ENCODE measurements at regions not wholly inside any gene's neighbourhood (a gene's known extent, or its start where the extent isn't known, plus 50 kb on each side); places are given as distances from the start of the nearest gene placed in this dataset.
A peak's percentile ranks its signal among the peaks of the same experiment; 100 is the strongest.
"Not testable (repeated sequence)": the region's sequence is repeated elsewhere in the genome, so short reads cannot be mapped to it uniquely, and the experiment has no call there.

DNA sequence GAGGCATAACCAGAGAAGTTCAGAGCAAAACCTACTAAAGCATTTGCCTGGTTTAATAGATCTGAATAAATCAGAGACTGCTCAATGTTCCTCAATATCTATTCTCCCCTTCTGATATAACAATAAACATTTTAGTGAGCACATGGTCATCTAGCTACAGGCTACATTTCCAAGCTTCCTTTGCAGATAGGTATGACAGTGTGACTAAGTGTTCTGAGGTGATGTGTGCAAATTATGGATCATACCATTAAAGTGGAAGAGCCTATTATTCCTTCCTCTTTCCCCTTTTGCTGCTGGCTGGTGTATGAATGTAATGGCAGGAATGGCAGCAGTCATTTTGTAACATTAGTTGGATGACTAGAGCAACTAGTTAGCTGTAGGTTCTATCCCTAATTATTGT is 285.8 kb upstream of the RASA1 start:
- DNase-seq: no peak

DNA sequence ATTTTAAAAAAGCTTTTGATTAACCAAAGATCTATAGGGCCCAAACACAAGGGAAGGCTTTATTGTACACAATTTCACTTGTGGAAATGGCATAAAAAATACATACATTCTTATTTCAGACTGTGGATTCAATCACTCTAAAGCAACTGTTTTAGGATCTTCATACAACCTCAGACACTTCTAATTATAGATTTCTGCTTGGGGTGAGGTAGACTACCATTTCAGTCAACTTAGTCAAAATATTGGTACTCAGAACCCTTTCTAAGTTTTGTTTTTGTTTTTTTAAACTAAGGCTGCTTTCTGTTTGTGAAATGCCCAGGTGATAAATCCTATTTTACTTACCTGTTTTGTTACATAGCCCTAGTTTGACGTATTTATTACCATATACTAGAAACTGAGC is 284.5 kb upstream of the RASA1 start:
- no peak for DNase-seq

DNA sequence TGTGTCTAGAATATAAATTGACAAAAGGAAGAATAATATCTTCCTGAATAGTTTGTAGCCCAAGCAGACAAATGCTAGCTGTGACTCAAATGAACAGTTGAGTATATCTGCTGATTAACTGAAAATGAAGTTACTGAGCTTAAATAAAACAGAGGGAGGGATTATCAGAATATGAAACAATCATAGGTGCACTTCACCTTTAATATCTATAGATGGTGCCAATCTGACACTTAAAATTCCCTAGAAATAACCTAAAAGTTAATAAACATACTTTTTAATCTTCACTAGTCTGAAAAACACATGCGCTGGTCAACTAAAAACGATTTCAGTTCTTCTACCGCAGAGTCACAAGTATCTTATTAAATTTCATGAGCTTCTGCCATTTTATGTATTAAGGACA is 280.8 kb upstream of the RASA1 start:
- DNase-seq: no peak

DNA sequence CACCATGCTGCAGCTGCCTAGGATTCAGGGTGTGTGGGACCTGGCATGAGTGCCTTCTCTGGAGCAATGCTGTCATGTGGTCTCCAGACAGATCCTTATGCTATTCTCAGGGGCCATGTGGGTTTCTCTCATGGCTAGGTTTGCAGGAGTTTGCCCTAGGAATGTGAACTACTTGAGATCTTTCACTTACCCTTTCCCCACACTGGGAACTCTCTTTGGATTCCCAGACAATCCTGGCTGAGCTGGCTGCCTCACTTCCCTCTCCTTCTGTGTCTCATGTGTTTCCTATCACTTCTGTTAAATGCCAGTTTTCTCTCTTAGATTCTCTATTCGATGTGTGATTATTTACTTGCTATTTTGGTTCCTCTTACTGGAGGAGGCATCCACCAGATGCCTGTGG is 270.2 kb upstream of the RASA1 start:
- no peak for DNase-seq

DNA sequence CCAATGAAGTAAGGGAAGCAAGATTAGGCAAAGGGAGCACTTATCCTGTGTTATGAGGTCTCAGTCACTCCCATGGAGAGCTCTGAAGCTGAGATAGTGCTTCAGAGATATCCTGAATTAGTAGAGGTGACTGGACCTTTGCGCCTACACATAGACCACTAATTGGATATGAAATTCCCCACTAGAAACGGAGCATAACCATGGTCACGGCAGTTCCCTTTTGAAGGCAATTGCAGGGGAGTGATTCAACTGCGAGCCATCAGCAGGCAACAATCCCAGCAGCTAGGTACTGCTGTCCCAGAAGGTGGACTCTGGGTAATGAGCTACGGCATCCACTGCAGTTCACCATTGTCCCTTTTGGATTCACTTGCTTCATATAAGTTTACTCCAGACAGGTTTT is 267.7 kb upstream of the RASA1 start:
- DNase-seq: no peak

DNA sequence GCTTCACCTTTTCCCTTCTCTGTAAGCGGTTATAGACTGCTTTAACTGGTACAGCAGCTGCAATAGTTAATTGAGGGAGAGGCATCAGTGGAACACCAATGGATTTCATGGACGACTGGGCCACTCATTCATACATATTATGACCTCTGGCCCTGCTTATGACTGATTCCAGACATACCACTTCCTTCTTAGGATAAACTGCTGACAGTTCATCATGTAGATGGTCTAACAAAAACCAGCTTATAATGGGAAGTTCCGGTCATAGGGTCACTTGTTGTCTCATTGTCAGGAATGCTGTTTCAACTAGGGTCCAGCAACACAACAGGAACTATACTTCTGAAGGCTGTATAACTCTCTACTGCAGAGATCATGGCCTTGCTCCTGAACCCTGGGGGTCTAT is 265.2 kb upstream of the RASA1 start:
- DNase-seq: no peak

DNA sequence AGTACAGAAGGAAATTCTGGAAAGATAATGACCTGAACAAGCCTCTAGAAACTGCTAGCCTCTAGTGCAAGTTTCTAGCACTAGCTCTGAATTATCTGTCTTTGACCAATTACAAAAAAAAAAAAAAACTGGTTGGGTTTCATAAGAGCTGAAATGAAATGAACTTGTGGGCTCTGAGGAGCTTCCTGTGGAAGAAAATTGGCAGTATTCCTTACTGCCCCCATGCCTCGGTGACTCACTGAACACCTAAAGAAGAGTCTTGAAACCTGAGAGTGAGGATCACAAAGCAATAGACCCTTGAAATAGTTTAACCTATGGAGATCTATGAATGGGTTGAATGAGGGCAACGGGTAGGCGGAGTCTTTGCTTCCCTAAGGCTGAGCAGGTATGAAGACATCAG is 263.6 kb upstream of the RASA1 start:
- DNase-seq: no peak

DNA sequence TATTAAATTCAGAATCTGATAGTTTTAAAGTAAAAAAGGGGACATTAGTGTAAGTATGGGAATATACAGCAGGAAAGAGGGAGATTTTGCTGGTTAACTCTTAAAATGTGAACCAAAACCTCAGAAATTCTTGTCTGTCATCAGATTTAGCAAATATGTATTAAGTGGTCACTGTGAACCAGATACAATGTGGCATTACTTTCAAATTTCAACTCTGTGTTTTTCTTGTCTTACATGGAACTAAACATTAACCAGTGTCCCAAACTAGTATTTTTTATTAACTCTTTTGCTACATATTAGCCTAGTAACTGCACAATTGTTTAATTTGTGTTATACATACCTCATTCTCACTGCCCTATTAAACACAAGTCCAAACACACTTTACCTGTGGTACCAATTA is 259.9 kb upstream of the RASA1 start:
- no peak for DNase-seq

DNA sequence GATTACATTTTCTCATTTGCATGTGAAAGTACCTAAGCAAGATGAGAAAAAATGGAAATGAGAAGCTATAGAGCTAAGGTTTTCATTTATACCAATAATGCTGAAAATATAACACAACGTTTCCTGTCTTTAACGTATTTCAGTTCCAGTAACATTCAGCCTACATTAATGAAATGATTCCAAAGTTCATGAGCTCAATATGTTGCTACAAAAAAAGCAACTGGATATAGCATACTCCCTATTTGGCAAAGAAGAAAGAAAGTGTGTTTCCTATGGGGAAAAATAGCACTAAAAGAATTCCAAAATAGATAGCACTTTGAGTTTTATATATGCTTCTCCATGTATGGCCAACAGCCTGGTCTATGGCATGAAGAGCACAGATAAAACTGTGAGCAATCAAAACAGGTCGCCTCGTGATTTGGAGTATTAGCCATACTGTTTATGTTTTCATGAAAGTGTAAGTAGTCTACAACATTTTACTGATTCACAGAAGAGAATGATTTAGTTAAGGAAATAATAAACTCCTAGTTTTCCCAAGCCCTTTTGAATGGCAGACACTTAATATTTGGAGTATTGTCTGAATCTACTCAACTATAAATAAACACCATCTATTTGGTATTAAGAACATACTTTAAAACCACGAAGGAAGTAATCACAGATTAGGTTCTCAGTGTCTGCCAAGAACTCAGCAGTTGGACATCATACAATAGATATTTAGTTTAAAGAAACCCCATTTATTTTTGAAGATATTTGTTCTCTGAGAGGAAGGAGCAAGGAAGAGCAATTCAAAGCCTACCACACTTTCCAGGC is 258.7 kb upstream of the RASA1 start:
- DNase-seq: no peak

DNA sequence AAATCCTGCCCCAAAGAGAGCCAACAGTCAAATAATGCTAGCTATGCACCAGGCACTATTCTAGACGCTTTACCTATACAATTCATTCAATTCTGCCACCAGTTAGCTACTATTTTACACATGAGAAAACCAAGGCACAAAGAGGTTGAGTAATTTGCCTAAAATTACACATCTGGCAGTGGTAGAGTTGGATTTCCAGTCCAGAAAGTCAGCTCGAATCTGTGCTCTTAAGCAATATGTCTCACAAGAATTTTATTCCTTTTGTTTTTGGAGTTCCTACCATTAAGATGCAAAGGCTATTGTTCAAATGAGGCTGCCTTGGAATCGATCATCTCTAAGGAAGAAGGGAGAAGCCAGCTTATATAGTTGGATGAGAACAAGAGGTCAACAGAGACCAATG is 256.9 kb upstream of the RASA1 start:
- DNase-seq: no peak

DNA sequence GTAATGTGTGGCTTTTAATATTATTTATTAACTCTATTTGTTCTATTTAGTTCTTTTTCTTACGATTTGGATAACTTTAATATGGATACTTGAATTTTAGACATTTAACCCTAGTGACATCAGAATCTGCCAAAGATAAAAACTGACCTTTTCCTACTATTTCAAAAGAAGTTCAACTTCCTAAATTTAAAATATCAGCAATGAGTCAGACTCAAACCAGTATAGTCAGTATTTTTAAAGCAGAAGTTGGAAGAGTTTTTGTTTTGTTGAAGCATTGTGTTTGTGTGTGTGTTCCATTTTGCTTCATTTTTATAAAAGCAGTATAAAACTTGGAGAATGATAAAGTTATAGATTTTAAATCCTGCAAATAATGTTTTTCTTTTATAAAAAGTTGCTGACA is 251.8 kb upstream of the RASA1 start:
- no peak for DNase-seq

DNA sequence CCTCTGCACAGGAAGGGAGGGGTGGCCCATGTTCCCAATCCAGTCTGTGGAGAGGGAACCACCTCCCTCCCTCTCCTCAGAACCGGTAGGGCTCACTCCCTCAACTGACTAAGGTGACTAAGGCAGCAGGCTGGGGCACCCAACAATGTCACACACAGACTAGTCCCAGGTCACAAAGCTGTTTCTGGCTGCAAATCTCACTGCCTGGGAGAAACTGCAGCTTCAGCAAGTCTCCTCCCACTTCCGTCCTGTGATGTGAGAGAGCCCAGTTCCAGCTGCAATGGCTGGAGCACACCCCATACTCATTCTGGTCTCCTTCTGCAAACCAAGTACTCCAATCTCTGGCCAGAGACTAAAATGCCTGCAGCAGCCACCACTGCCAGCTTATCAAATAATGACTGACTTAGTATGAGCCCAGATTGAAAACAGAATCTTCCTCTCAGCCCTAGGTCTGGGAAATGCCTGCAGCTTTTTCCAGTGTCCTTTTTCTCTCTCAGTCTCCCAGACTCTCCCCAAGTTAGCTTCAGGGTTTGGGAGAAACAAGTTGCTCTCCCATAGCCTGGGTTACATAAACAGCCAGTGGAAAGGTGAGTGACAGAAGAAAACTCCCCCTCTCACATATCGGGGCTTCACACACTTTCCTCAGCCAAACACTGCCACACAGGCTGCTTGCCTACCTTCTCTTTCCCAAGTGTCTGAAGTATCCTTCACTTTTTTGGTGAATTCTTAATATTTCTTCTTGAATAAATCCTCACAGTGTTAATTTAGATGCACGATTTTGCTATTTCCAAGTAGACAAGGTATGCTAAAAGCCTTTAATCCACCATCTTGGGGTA is 247.4 kb upstream of the RASA1 start:
- DNase-seq: peak; percentile 51

DNA sequence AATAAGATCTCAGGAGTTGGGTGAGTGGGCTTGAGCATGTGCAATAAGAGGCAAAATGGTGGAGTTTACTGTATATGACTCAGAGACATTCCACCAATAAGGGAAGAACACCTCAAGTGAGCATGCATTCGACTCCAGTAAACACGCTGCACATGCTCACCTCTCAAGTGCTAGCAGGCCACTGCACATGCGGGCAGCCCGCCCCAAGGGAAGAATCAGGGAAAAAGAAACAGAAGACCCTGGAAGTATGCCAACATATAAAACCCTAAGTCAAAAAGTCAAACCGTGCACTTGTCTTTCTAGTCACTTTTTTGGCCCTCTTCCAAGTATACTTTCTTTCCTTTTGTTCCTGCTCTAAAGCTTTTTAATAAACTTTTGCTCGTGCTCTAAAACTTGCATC is 245.3 kb upstream of the RASA1 start:
- no peak for DNase-seq

DNA sequence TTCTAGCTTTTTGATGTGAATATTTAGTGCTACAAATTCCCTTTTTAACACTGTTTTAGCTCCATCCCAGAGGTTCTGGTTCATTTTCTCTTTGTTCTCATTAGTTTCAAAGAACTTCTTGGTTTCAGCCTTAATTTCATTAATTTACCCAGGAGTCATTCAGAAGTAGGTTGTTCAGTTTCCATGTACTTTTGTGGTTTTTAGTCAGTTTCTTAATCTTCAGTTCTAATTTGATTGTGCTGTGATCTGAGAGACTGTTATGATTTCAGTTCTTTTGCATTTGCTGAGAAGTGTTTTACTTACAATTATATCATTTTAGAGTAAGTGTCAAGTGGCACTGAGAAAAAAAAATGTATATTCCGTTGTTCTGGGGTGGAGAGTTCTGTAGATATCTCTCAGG is 240.1 kb upstream of the RASA1 start:
- DNase-seq: no peak

DNA sequence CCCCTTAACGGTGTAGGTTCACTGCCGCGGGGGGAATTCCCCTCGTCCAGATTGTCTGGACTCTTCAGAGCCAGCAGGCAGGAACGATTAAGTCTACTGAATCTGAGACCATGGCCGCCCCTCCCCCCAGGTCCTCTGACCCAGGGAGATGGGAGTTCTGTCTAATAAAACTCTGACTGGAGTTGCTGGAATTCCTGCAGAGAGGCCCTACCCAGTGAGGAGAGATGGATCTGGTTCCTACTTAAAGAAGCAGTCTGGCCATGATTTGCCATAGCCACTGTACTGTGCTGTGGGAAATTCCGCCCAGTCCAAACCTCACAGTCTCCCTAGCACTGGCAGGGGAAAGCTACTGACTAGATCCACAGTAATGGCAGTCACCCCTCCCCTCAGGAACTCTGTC is 237.7 kb upstream of the RASA1 start:
- no peak for DNase-seq

DNA sequence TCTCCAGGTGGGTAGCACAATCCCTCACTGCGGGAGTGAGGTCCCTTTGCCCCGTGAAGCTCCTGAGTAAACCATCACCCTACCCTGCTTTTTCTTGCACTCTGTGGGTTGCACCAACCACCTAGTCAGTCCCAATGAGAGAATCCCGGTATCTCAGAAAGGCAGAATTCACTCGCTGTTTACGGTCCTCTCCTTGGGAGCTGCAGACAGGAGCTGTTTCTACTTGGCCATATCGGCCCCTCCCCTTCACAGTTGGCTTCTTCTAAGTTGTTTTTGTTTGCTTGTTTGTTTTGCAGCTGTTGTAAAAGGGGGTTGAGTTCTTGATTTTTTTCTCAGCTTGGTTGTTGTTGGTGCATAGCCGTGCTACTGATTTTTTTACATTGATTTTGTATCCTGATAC is 237.0 kb upstream of the RASA1 start:
- DNase-seq: no peak

DNA sequence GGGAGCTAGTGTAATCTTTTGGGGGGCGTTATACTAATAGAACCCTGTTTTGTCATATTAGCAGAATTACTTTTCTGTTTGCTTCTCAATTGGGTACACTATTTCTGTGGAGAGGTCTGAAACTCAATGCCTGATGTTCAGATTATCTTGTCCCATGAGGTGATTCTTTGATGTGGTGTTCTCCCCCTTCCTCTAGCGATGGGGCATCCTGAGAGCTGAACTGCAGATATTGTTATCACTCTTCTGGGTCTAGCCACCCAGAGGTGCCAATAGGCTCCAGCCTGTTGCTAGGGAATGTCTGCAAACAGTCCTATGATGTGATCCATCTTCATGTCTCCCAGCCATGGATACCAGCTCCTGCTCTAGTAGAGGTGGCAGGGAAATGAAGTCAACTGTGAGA is 233.1 kb upstream of the RASA1 start:
- DNase-seq: peak; percentile 12

DNA sequence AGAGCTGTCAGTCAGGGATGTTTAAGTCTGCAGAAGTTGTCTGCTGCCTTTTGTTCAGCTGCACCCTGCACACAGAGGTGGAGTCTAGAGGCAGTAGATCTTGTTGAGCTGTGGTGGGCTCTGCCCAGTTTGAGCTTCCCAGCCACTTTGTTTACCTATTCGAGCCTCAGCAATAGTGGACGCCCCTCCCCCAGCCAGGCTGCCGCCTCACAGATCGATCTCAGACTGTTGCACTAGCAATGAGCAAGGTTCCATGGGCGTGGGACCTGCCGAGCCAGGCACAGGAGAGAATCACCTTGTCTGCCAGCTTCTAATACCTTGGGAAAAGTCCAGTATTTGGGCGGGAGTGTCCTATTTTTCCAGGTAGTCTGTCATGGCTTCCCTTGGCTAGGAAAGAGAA is 225.1 kb upstream of the RASA1 start:
- no peak for DNase-seq

DNA sequence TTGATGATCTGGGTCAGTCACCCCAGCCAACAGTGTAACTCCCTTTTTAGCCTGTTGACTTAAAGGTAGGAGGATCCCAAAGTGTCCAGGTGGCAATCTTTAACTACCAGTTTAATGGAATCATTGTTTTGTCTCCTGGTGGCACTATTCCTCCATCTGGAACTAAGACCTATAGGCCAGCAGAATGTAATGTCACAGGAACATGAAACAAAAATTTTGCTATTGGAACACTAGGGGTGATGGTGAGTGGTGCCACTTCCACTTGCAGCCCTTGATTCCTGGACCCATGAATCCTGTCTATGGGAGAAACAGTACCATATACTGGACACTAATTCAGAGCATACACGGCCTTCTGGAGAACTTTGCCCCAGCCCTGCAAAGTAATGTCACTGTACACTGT is 219.5 kb upstream of the RASA1 start:
- no peak for DNase-seq

DNA sequence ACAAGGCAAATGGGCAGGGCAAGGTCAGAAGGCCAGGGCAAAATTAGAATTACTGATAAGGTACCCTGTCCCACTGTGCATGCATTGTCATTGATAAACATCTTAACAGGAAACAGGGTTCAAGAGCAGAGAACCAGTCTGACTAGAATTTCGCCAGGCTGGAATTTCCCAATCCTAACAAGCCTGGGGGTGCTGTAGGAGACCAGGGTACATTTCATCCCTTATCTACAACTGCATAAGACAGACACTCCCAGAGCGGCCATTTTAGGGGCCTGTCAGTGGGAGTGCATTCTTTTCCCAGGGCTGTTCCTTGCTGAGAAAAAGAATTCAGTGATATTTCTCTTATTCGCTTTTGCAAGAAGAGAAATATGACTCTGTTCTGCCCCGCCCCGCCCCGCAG is 218.7 kb upstream of the RASA1 start:
- DNase-seq: not testable (repeated sequence)

DNA sequence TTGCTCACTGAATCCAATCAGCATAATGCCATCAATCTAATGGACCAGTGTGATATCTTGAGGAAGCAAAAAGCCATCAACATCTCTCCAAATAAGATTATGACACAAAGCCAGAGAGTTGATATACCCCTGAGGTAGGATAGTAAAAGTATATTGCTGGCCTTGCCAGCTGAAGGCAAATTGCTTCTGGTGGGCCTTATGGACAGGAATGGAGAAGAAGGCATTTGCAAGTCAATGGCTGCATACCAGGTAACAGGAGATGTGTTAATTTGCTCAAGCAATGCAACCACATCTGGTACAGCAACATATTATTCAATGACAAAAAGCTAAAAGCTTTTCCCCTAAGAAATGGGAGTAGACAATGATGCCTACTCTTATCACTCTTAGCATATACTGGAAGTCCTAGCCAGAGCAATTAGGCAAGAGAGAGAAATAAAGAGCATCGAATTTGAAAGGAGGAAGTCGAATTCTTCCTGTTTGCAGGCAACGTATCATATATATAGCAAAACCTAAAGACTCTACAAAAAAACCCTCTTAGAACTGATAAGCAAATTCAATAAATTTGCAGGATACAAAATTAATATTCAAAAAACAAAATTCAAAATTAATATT is 216.1 kb upstream of the RASA1 start:
- no peak for DNase-seq

DNA sequence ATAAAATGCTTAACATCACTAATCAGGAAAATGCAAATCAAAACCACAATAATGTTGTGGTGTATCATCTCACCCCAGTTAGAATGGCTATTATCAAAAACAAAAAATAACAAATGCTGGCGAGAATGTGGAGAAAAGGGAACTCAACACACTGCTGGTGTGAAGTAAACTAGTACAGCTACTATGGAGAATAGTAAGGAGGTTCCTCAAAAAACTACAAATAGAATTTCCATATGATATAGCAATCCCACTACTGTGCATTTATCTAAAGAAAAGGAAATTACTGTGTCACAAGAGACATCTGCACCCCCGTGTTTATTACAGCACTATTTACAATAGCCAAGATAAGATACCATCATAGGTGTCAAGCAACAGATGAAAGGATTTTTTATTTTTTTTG is 214.5 kb upstream of the RASA1 start:
- DNase-seq: no peak

DNA sequence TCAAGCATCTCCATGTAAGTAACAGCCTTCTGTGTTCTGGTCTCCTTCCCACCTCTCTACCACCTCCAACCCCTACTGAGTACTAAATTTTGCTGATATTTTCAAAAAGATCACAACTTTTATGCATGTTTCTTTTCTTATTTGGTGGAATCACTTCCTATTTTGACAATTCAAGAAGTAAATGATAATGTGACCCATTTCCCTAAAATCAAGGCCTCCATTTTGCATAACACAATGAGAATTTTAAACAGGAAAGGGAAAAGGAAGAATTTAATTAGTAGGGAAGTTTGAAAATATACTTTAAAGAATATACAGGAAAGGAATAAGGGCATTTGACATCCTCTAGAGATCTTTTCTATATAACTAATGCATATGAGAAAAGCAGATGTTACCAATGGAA is 212.9 kb upstream of the RASA1 start:
- DNase-seq: no peak

DNA sequence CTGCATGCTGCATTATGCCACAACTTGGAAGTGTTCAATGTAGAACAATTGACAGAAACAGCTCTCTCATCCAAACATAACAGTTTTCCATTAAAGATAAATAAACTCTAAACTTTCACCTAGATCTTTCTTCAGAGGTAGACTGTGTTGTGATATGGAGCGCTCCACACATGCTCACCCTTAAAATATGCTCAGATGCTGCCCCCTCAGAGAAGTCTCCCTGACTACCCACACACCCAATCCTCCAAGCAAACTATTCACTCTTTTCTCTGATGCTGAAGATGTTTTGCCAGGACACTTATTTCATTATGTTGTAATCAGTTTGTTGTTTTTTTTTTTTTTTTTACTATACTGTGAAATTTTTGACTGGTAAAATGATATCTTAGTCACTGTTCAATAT is 206.6 kb upstream of the RASA1 start:
- no peak for DNase-seq

All from CD4-positive, alpha-beta T cell treated with Interleukin-17A for 4 hours (primary cell).